Naive thymus-derived CD8-positive, alpha-beta T cell (primary cell): ENCODE measurements at regions not wholly inside any gene's neighbourhood (a gene's known extent, or its start where the extent isn't known, plus 50 kb on each side); places are given as distances from the start of the nearest gene placed in this dataset.
"Not testable (repeated sequence)": the region's sequence is repeated elsewhere in the genome, so short reads cannot be mapped to it uniquely, and the experiment has no call there.

Experiments
- ATAC-seq, 2 donors: fragments of 150-1000 bp; cut with Tn5 transposase in 1 of 2; sonication (Bioruptor Pico), chemical (Tn5 transposase) in 1 of 2; 1 replicate in 1 of 2; 2 replicates in 1 of 2; pipeline ENCODE4 v1.10.0; 2021; ENCODE audit warnings: mild to moderate bottlenecking in 2 of 2, moderate library complexity in 2 of 2
- POLR2A ChIA-PET: fragments of 350-600 bp; sonication (Branson Sonifier 250); formaldehyde crosslinking; loops from one replicate; lab custom pipeline; 2021; ENCODE audit warnings: antibody characterized with exemption; lab: Charles Lee
- DNase-seq, 10 donors: peaks; one replicate each; pipeline versions ENCODE4 v3.0.0 to v3.0.0-alpha.2; 2020 to 2022
- H3K27ac Mint-ChIP-seq, 10 donors: one replicate each; pipeline ENCODE4 v1.8.0; 2020 to 2022; ENCODE audit warnings: mild to moderate bottlenecking in 10 of 10, mixed read lengths in 10 of 10, moderate library complexity in 4 of 10, inconsistent platforms in 1 of 10
- H3K27me3 Mint-ChIP-seq, 5 donors: one replicate each; pipeline ENCODE4 v1.8.0; 2021 to 2022; ENCODE audit warnings: mixed read lengths in 5 of 5
- H3K36me3 Mint-ChIP-seq, 3 donors: one replicate each; pipeline ENCODE4 v1.8.0; 2020 to 2022; ENCODE audit warnings: mixed read lengths in 3 of 3, mild to moderate bottlenecking in 2 of 3, inconsistent platforms in 1 of 3
- H3K4me1 Mint-ChIP-seq, 4 donors: one replicate each; pipeline ENCODE4 v1.8.0; 2021 to 2022; ENCODE audit warnings: mixed read lengths in 4 of 4
- H3K4me3 Mint-ChIP-seq, 10 donors: one replicate each; pipeline ENCODE4 v1.8.0; 2020 to 2022; ENCODE audit warnings: mild to moderate bottlenecking in 10 of 10, mixed read lengths in 10 of 10, moderate library complexity in 6 of 10, inconsistent platforms in 1 of 10
- H3K9me3 Mint-ChIP-seq, 9 donors: one replicate each; pipeline ENCODE4 v1.8.0; 2020 to 2022; ENCODE audit warnings: mixed read lengths in 9 of 9, mild to moderate bottlenecking in 3 of 9, inconsistent platforms in 1 of 9, moderate library complexity in 1 of 9

DNA sequence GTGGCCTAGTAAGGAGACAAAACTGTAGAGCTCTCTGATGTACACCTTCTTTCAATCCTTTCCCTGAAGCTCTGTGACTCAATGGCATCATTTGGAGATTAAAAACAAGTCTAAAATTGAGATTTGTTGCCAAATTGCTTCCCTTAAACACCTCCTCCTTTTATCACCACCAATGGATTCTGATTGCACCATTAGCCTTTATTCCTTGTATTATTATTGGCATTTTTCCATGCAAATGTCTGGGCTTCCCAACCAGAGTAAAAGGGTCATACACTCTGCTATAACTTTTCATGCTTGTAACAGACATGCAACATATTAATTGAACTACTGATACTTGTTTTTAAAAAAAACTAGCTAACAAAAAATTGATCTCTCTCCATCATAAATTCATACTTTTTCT is 124.2 kb downstream of the CCDC34 start:
- H3K27me3 Mint-ChIP-seq = peaks cover 2 to 21% (median 6%) of the 10 kb centered on the region in 5 donors
- no peaks in the 10 kb centered on the region for H3K9me3 Mint-ChIP-seq
- no peak overlapping the region for H3K27ac Mint-ChIP-seq
- DNase-seq (no peak), ATAC-seq (no peak)
- no peaks in the 10 kb centered on the region for H3K4me1 Mint-ChIP-seq
- H3K4me3 Mint-ChIP-seq = no peak overlapping the region
- POLR2A ChIA-PET = no interaction called here
- H3K36me3 Mint-ChIP-seq = no peaks in the 10 kb centered on the region

DNA sequence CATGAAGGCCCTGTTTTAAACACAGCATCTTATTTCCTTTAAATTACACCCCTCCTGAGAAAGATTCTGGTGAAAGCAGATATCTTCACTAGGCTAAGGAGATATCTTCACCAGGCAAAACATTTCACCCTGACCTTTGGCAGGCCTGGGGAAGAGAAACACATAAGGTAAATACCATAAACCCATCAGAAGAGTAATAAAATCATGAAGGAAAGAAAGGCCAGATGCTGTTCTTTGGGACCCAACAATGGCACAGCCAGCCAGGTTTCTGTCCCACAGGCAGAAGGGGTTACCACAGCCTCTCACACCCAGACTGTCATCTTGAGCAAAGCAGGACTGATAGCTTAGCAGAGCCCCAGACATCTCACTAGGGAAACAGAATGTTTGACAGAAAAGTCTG is 125.4 kb downstream of the CCDC34 start:
- Mint-ChIP-seq H3K27ac (no peak overlapping the region), H3K4me3 (no peak overlapping the region), H3K4me1 (no peaks in the 10 kb centered on the region), H3K36me3 (no peaks in the 10 kb centered on the region), H3K9me3 (no peaks in the 10 kb centered on the region), H3K27me3 (peaks cover 0 to 18% (median 3%) of the 10 kb centered on the region in 5 donors)
- DNase-seq = no peak
- ATAC-seq = no peak
- POLR2A ChIA-PET = no interaction called here

DNA sequence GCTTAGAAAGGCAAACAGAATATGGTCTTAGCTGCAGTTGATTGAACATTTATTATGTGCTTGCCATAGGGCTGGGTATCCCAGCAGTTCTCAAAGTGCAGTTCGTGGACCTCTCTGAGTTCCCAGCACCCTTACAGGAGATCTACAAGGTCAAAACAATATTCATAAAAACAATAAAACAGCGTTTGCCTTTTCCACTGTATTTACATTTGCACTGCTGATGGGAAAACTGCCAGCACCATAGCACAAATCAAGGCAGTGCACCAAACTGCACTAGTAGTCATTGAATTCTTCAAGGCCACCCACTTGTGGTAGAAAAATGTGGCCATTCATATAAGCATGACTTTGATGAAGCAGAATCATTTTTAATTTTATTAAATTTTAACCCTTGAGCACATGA is 128.1 kb downstream of the CCDC34 start:
- H3K9me3 Mint-ChIP-seq = no peaks in the 10 kb centered on the region
- no peaks in the 10 kb centered on the region for H3K4me1 Mint-ChIP-seq
- POLR2A ChIA-PET = interaction anchor here (0.6 kb wide), 1 partner anchor 33 kb away, joined by 3 read pairs; no protein-coding TSS in a partner anchor
- no peak overlapping the region for H3K4me3 Mint-ChIP-seq
- no peaks in the 10 kb centered on the region for H3K36me3 Mint-ChIP-seq
- DNase-seq (no peak), ATAC-seq (no peak)
- peaks cover 2 to 20% (median 7%) of the 10 kb centered on the region in 5 donors for H3K27me3 Mint-ChIP-seq
- no peak overlapping the region for H3K27ac Mint-ChIP-seq

DNA sequence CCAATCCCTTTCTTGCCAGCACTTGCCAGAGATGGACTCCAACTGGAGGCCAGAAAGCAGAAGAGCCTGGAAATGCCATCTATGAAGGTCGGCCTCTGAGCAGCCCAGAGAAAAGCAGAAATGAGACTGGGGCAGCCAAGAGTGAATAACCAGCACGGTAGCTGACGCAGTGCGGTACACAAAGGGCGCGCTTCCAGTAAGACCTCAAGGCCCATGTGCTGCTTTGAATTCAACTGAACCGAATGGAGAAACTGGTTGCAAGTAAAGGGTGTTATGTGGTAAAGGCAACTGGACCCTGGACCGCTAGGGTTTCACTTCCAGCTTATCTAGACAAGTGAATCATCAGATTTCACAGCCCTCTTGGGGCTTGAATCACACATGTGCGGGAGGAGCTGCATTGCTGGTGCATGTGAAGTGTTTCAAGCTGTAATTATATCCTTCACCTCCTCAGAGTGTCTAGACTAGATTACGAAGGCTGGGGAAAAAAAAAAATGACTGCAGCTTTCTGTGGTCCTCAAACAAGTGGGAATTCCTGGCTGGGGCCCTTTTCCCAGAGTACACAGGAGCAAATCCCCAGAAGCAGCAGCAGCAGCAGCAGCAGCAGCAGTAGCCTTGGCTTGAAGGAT is 128.9 kb downstream of the CCDC34 start:
- H3K27me3 Mint-ChIP-seq = peaks cover 2 to 21% (median 8%) of the 10 kb centered on the region in 5 donors
- H3K9me3 Mint-ChIP-seq = no peaks in the 10 kb centered on the region
- POLR2A ChIA-PET = interaction anchor here (0.6 kb wide), 1 partner anchor 33 kb away, joined by 3 read pairs; no protein-coding TSS in a partner anchor
- no peak overlapping the region for H3K4me3 Mint-ChIP-seq
- ATAC-seq (no peak), DNase-seq (no peak)
- no peak overlapping the region for H3K27ac Mint-ChIP-seq
- no peaks in the 10 kb centered on the region for H3K36me3 Mint-ChIP-seq
- no peaks in the 10 kb centered on the region for H3K4me1 Mint-ChIP-seq

DNA sequence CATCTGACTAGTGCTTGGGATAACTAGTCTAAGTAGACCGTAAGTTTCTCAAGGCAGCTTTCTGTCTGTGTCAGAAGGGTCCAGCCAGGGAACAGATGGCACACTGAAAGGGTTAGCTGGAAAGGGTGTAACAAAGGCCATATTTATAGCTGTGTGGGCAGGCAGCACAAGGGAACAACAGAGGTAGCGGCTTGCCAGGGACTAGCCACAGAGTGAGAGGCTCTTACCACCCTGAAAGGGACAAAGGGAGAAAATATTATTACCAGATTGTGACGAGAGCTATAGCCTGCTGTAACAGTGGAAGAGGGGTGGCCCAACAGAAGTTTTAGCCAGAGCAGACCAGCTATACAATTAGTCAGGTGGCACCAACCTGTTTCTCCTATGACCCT is 129.4 kb downstream of the CCDC34 start:
- Mint-ChIP-seq H3K27me3 (peaks cover 0 to 20% (median 8%) of the 10 kb centered on the region in 5 donors), H3K9me3 (no peaks in the 10 kb centered on the region), H3K27ac (no peak overlapping the region), H3K4me1 (no peaks in the 10 kb centered on the region), H3K36me3 (no peaks in the 10 kb centered on the region), H3K4me3 (no peak overlapping the region)
- POLR2A ChIA-PET = no interaction called here
- ATAC-seq (no peak), DNase-seq (no peak)

DNA sequence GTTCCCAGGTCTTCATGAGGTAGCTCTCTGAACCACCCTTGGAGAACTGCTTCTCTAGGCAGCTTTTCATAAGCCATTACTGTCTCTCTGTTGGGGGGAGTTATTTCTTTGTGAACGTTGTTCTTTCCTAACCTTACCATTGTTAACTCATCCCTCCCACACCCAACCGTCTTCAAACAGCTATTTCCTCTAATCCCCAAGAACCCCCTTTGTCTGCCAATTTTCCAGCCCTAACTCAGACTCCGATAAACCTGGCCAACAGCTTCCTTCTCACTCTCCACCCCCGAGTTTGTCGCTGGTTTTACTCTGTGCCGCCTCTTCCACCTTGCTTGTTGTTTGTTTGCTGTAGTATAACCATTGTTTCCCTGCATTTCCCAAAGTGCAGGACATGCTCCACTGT is 131.5 kb downstream of the CCDC34 start:
- ATAC-seq = no peak
- no peak for DNase-seq
- POLR2A ChIA-PET = no interaction called here
- Mint-ChIP-seq H3K27me3 (peaks cover 3 to 20% (median 8%) of the 10 kb centered on the region in 5 donors), H3K36me3 (no peaks in the 10 kb centered on the region), H3K9me3 (no peaks in the 10 kb centered on the region), H3K27ac (peak overlapping the region in 1 of 10 donors; percentile 1), H3K4me3 (no peak overlapping the region), H3K4me1 (no peaks in the 10 kb centered on the region)

DNA sequence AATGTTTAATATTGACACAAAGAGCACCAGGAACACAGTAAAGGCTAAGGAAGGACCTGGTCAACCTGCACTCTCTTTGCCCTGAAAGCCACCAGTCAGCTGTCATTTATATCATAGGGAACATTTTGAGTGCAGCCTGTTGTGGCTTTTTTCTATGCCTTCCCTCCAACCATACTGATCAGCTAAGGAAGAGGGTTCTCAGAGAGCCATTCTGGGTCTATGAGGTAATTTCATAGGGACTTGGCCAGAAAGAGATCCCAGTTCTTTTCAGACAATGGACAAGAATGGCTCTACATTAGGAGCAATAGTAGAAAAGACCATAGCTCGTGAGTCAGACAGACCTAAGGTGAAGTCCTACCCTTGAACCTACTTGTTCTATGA is 132.8 kb downstream of the CCDC34 start:
- no peak for ATAC-seq

DNA sequence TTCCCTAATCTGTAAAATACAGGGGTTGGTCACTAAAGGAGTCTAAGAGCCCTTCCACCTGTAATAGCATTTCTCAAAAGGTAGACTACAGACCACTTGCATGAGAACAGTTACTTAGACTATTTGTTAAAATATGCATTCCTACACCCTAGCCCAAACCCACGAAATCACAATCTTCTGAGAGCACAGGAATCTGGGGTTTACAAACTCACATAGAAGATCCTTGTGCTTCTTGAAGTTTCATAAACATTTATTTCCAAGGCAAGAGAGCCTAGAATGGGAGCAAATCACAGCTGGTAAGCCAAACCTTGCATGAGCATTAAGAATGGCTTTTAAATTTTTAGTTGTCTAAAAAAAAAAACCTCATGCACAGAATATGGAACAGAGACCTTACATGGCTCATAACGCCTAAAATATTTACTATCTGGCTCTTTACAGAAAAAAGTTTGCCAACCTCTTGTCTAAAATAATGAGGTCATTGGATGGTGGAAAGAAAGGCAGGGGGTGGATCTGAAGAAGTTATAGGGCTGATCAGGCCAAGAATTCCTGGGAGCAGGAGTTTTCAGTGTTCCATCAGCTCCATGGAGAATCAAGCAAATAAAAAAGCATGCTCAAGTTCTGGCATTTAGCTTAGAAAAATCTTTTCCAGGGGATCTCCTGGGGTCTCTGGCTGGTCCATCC is 133.4 kb downstream of the CCDC34 start:
- Mint-ChIP-seq H3K9me3 (peaks cover 0 to 3% (median 0%) of the 10 kb centered on the region in 9 donors), H3K27me3 (peaks cover 3 to 20% (median 6%) of the 10 kb centered on the region in 5 donors), H3K4me3 (no peak overlapping the region), H3K4me1 (no peaks in the 10 kb centered on the region), H3K27ac (no peak overlapping the region), H3K36me3 (no peaks in the 10 kb centered on the region)
- ATAC-seq = no peak
- POLR2A ChIA-PET = no interaction called here
- no peak for DNase-seq

More for the DNA sequence above, 132.8 kb downstream of the CCDC34 start:
- DNase-seq = no peak
- H3K36me3 Mint-ChIP-seq = no peaks in the 10 kb centered on the region
- H3K4me1 Mint-ChIP-seq = no peaks in the 10 kb centered on the region
- peaks cover 3 to 20% (median 8%) of the 10 kb centered on the region in 5 donors for H3K27me3 Mint-ChIP-seq
- H3K4me3 Mint-ChIP-seq = no peak overlapping the region
- no peak overlapping the region for H3K27ac Mint-ChIP-seq
- H3K9me3 Mint-ChIP-seq = peaks cover 0 to 3% (median 0%) of the 10 kb centered on the region in 9 donors
- POLR2A ChIA-PET = no interaction called here

DNA sequence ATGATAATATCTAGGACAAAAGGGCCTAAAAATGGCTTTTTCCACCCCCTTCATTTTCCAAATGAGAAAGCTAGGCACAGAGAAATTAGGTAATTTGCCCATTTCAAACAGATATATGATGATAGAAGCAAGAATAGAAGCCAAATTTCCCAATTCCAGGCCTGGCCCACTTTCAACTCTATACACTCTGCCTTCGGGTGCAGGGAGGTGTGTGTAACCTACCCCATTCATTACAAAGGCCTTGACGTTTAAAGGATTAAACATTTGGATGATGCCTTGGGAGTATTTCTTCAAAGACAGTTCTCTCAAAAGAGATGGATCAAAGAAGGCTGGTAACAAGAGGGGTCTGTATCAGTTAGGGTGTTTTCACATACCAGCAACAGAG is 134.1 kb downstream of the CCDC34 start:
- Mint-ChIP-seq H3K4me3 (no peak overlapping the region), H3K27ac (no peak overlapping the region), H3K36me3 (no peaks in the 10 kb centered on the region), H3K9me3 (peaks cover 0 to 3% (median 0%) of the 10 kb centered on the region in 9 donors), H3K27me3 (peaks cover 3 to 20% (median 6%) of the 10 kb centered on the region in 5 donors), H3K4me1 (no peaks in the 10 kb centered on the region)
- DNase-seq = no peak
- POLR2A ChIA-PET = no interaction called here
- ATAC-seq = no peak

DNA sequence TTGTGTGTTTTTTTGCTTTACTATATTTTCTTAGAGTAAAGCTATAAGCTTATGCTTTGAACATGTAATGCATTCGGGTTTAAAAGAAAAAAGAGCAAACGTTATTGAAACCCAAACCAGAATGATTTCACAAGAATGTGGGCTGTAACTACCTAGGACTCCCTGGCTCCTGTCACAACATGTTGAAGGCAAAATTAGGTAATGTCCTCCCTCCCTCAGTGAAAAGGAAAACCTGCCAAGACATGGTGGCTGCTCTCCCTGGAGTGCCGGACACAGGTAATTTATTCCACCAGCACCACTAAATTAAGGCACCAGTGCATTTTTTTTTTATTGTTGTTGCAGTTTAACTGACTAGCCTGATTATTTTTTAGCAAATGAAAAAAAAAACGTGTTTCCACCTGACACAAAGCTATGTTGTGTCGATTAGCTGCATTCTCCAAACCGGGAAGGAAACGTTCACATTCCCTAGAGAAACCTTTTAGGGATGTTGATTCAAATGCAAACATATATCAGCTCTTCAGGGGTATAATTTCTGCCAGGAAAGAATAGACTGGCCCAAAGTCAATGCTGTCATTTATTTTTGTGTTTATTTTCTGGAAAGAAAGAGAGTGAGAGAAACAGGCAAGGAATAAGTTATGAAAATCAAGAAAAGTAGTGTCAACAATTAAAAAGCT is 134.6 kb downstream of the CCDC34 start:
- Mint-ChIP-seq H3K27ac (no peak overlapping the region), H3K27me3 (peaks cover 3 to 20% (median 6%) of the 10 kb centered on the region in 5 donors), H3K4me3 (no peak overlapping the region), H3K4me1 (no peaks in the 10 kb centered on the region), H3K9me3 (peaks cover 0 to 3% (median 0%) of the 10 kb centered on the region in 9 donors), H3K36me3 (no peaks in the 10 kb centered on the region)
- ATAC-seq (no peak), DNase-seq (no peak)
- POLR2A ChIA-PET = no interaction called here

DNA sequence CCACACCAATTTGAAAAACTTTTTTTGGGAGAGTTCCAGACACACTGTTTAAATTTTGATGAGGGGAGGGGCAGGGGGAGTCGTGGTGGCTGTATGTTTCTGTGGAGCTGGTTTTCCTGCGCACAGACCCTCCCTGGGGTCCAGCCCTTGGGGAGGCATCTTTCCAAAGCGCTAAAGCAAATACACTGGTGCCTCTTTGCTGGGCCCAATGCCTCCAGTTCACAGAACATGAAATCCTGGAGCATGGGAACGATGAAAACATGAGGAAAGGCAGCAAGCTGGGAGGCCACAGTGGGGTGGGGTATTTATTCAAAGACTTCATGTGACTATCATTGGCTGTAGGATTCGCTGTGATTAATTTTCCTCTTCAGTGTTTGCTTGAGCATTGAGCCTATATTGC is 135.3 kb downstream of the CCDC34 start:
- H3K4me3 Mint-ChIP-seq = no peak overlapping the region
- H3K36me3 Mint-ChIP-seq = no peaks in the 10 kb centered on the region
- DNase-seq (no peak), ATAC-seq (no peak)
- POLR2A ChIA-PET = no interaction called here
- H3K27ac Mint-ChIP-seq = no peak overlapping the region
- peaks cover 3 to 20% (median 6%) of the 10 kb centered on the region in 5 donors for H3K27me3 Mint-ChIP-seq
- no peaks in the 10 kb centered on the region for H3K4me1 Mint-ChIP-seq
- H3K9me3 Mint-ChIP-seq = peaks cover 0 to 3% (median 0%) of the 10 kb centered on the region in 9 donors

DNA sequence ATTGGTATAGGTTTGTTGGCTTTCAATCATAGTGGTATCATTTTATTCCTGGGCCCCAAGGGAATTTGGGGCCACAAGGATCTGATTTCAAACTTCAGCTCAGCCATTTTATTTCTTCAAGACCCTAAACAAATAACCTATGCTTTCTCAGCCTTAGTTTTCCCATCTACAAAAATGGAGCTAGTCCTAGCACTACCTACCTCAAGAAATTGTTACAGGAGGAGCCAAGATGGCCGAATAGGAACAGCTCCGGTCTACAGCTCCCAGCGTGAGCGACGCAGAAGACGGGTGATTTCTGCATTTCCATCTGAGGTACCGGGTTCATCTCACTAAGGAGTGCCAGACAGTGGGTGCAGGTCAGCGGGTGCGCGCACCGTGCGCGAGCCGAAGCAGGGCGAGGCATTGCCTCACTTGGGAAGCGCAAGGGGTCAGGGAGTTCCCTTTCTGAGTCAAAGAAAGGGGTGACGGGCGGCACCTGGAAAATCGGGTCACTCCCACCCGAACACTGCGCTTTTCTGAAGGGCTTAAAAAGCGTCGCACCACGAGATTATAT is 143.5 kb downstream of the CCDC34 start:
- ATAC-seq, H3K4me3 Mint-ChIP-seq, H3K36me3 Mint-ChIP-seq, H3K9me3 Mint-ChIP-seq, H3K27ac Mint-ChIP-seq, H3K4me1 Mint-ChIP-seq, POLR2A ChIA-PET, DNase-seq: not testable (repeated sequence)
- peaks cover 4 to 24% (median 9%) of the 10 kb centered on the region in 5 donors for H3K27me3 Mint-ChIP-seq
